ENCODE measurements at regions not wholly inside any gene's neighbourhood (a gene's known extent, or its start where the extent isn't known, plus 50 kb on each side); places are given as distances from the start of the nearest gene placed in this dataset.

DNA sequence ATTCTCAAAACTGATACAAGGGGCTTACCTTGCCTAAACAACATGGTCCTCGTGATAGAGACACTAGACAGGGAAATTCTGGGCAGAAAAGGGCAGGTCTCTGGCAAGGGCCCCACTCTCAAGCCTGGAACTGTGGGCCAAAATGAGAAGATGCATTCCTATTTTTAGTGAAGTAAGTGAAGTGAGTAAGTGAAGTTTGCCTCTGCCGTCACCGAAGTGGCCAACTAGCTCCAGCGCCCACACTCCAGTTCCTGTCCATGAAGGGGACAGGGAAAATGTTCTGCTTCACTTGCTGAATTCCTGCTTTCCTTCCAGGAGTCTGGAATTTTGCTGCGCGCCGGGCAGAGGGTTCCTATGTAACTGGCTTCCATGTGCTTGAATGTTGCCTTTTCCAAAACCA, 1035.6 kb upstream of the TMEM132C start:
- TF ChIP-seq NRF1 (conservative IDR thresholded peaks at IDR 0.05; ENCODE audit: low read depth, low read length) (no peak), EZH2 (IDR thresholded peaks at IDR 0.05; ENCODE audit: borderline replicate concordance, control insufficient read depth, low read depth, low read length) (no peak)
